Cardiac fibroblast (primary cell): ENCODE measurements at regions not wholly inside any gene's neighbourhood (a gene's known extent, or its start where the extent isn't known, plus 50 kb on each side); places are given as distances from the start of the nearest gene placed in this dataset.

ENCODE experiments used
- DNase-seq, 2 donors: peaks; one replicate each; pipeline versions ENCODE4 v3.0.0 to v3.0.0-alpha.2; 2010; ENCODE audit warnings: low read depth in 2 of 2
- H3K4me3 ChIP-seq, 2 donors: replicated peaks in 1 of 2; 1 replicate in 1 of 2; 2 replicates in 1 of 2; pipeline ENCODE4 v1.5.1; 2011; ENCODE audit warnings: low read depth in 2 of 2, low read length in 2 of 2, mild to moderate bottlenecking in 2 of 2, moderate library complexity in 1 of 2
- CTCF ChIP-seq: IDR thresholded peaks from one replicate; pipeline ENCODE4 v1.5.1; 2011; ENCODE audit warnings: low read depth, mild to moderate bottlenecking, low read length, inconsistent platforms

- no peak overlapping the region for H3K4me3 ChIP-seq
- TF ChIP-seq CTCF, result no peak
- DNase-seq, result peak in 1 of 2 donors; percentile 4
Measured at GRCh38 chr9:80632041-80632440, 1057.3 kb downstream of the TLE1 start.

- DNase-seq, result no peak
- no peak for TF ChIP-seq CTCF
- H3K4me3 ChIP-seq, result no peak overlapping the region
Measured at GRCh38 chr9:80622508-80622907, 1050.7 kb downstream of the TLE4 start.

- no peak for TF ChIP-seq CTCF
- no peak for DNase-seq
- H3K4me3 ChIP-seq, result no peak overlapping the region
Measured at GRCh38 chr9:80619356-80619755, 1047.6 kb downstream of the TLE4 start.

- H3K4me3 ChIP-seq, result no peak overlapping the region
- peak; percentile 3 to 9 for DNase-seq
- no peak for TF ChIP-seq CTCF
Measured at GRCh38 chr9:80615964-80616363, 1044.2 kb downstream of the TLE4 start.

- no peak for DNase-seq
- H3K4me3 ChIP-seq, result no peak overlapping the region
- TF ChIP-seq CTCF, result no peak
Measured at GRCh38 chr9:80605793-80606192, 1034.0 kb downstream of the TLE4 start.

GRCh38 chr9:80605129-80605528, 1033.4 kb downstream of the TLE4 start:
- TF ChIP-seq CTCF, result peak; percentile 36
- peak; percentile 59 to 65 for DNase-seq
- H3K4me3 ChIP-seq, result no peak overlapping the region

- TF ChIP-seq CTCF, result no peak
- no peak for DNase-seq
- H3K4me3 ChIP-seq, result no peak overlapping the region
Measured at GRCh38 chr9:80602291-80602690, 1030.5 kb downstream of the TLE4 start.
